ENCODE measurements at regions not wholly inside any gene's neighbourhood (a gene's known extent, or its start where the extent isn't known, plus 50 kb on each side); places are given as distances from the start of the nearest gene placed in this dataset.

GRCh38 chr11:27211370-27212127 is 151.5 kb downstream of the CCDC34 start:
- H3K27ac ChIP-seq (ENCODE audit: low read depth, low read length, poor library complexity, severe bottlenecking), result no peak overlapping the region
- no peaks in the 10 kb centered on the region for H3K36me3 ChIP-seq (ENCODE audit: insufficient read depth, low read length)
- H3K4me3 ChIP-seq (ENCODE audit: low read depth, low read length, poor library complexity, severe bottlenecking), result no peak overlapping the region
- no peak overlapping the region for H2AFZ ChIP-seq (ENCODE audit: low read length)
- no peaks in the 10 kb centered on the region for H3K9me3 ChIP-seq (ENCODE audit: low read length)
- no TSS peak for BruUV-seq (replicated peaks)
- POLR2A ChIA-PET, result no interaction called here
- H3K79me2 ChIP-seq (ENCODE audit: insufficient read depth, low read depth, low read length), result no peaks in the 10 kb centered on the region
- no peaks in the 10 kb centered on the region for H3K4me1 ChIP-seq (ENCODE audit: insufficient read depth, low read length, poor library complexity, severe bottlenecking)
- CTCF ChIA-PET (ENCODE audit: unreplicated experiment), result no interaction called here
- intact Hi-C loops (cut with micrococcal nuclease; ENCODE audit: unreplicated experiment), result no loop called here
- no peak overlapping the region for H3K4me2 ChIP-seq (ENCODE audit: low read length)
- no peak for TF ChIP-seq EZH2phosphoT487 (IDR thresholded peaks at IDR 0.05; ENCODE audit: borderline replicate concordance, low read depth, low read length)
- peak; percentile 66 for TF ChIP-seq CTCF (conservative IDR thresholded peaks at IDR 0.05; ENCODE audit: low read length)
- H3K9me2 ChIP-seq (ENCODE audit: insufficient read depth, low read length), result no peaks in the 10 kb centered on the region
- H4K20me1 ChIP-seq (ENCODE audit: insufficient read depth, low read length), result no peaks in the 10 kb centered on the region
- no peak for DNase-seq (ENCODE audit: low spot score)

GRCh38 chr11:27210531-27210930 is 152.5 kb downstream of the CCDC34 start:
- Histone ChIP-seq H3K4me3 (ENCODE audit: low read depth, low read length, poor library complexity, severe bottlenecking) (no peak overlapping the region), H3K36me3 (ENCODE audit: insufficient read depth, low read length) (no peaks in the 10 kb centered on the region), H3K4me2 (ENCODE audit: low read length) (no peak overlapping the region), H3K4me1 (ENCODE audit: insufficient read depth, low read length, poor library complexity, severe bottlenecking) (no peaks in the 10 kb centered on the region), H3K27ac (ENCODE audit: low read depth, low read length, poor library complexity, severe bottlenecking) (no peak overlapping the region), H3K9me3 (ENCODE audit: low read length) (no peaks in the 10 kb centered on the region), H3K79me2 (ENCODE audit: insufficient read depth, low read depth, low read length) (no peaks in the 10 kb centered on the region), H4K20me1 (ENCODE audit: insufficient read depth, low read length) (no peaks in the 10 kb centered on the region), H3K9me2 (ENCODE audit: insufficient read depth, low read length) (no peaks in the 10 kb centered on the region), H2AFZ (ENCODE audit: low read length) (no peak overlapping the region)
- ChIA-PET CTCF (ENCODE audit: unreplicated experiment) (no interaction called here), POLR2A (no interaction called here)
- intact Hi-C loops (cut with micrococcal nuclease; ENCODE audit: unreplicated experiment), result no loop called here
- no peak for DNase-seq (ENCODE audit: low spot score)
- no TSS peak for BruUV-seq (replicated peaks)
- TF ChIP-seq EZH2phosphoT487 (IDR thresholded peaks at IDR 0.05; ENCODE audit: borderline replicate concordance, low read depth, low read length), result no peak
- no peak for TF ChIP-seq CTCF (conservative IDR thresholded peaks at IDR 0.05; ENCODE audit: low read length)

- H4K20me1 ChIP-seq (ENCODE audit: insufficient read depth, low read length), result no peaks in the 10 kb centered on the region
- no peaks in the 10 kb centered on the region for H3K36me3 ChIP-seq (ENCODE audit: insufficient read depth, low read length)
- no peak overlapping the region for H3K27ac ChIP-seq (ENCODE audit: low read depth, low read length, poor library complexity, severe bottlenecking)
- BruUV-seq (replicated peaks), result no TSS peak
- H3K79me2 ChIP-seq (ENCODE audit: insufficient read depth, low read depth, low read length), result no peaks in the 10 kb centered on the region
- intact Hi-C loops (cut with micrococcal nuclease; ENCODE audit: unreplicated experiment), result loop anchor here (10.0 kb wide), 1 partner anchor 155 kb away; the partner anchor contains the start of gene CCDC34
- H3K9me3 ChIP-seq (ENCODE audit: low read length), result no peaks in the 10 kb centered on the region
- H3K4me3 ChIP-seq (ENCODE audit: low read depth, low read length, poor library complexity, severe bottlenecking), result no peak overlapping the region
- no peaks in the 10 kb centered on the region for H3K4me1 ChIP-seq (ENCODE audit: insufficient read depth, low read length, poor library complexity, severe bottlenecking)
- POLR2A ChIA-PET, result interaction anchor here (1.1 kb wide), 1 partner anchor 276 kb away, joined by 4 read pairs; no protein-coding TSS in a partner anchor
- H3K9me2 ChIP-seq (ENCODE audit: insufficient read depth, low read length), result no peaks in the 10 kb centered on the region
- no peak for DNase-seq (ENCODE audit: low spot score)
- no peak overlapping the region for H3K4me2 ChIP-seq (ENCODE audit: low read length)
- CTCF ChIA-PET (ENCODE audit: unreplicated experiment), result no interaction called here
- TF ChIP-seq EZH2phosphoT487 (IDR thresholded peaks at IDR 0.05; ENCODE audit: borderline replicate concordance, low read depth, low read length) (no peak), CTCF (conservative IDR thresholded peaks at IDR 0.05; ENCODE audit: low read length) (no peak)
- no peak overlapping the region for H2AFZ ChIP-seq (ENCODE audit: low read length)
Measured at GRCh38 chr11:27209562-27210005, 153.4 kb downstream of the CCDC34 start.

Measured in OCI-LY7 (cell line).